ENCODE measurements at regions not wholly inside any gene's neighbourhood (a gene's known extent, or its start where the extent isn't known, plus 50 kb on each side); places are given as distances from the start of the nearest gene placed in this dataset.
"Not testable (repeated sequence)": the region's sequence is repeated elsewhere in the genome, so short reads cannot be mapped to it uniquely, and the experiment has no call there.

- DNase-seq (ENCODE audit: low read depth, low spot score) = no peak
- no peak overlapping the region for H3K4me3 ChIP-seq (ENCODE audit: low read length)
These were observed 102.2 kb upstream of the PPP1R26 start for GRCh38 chr9:135377431-135377830.

- no peak overlapping the region for H3K4me3 ChIP-seq (ENCODE audit: low read length)
- DNase-seq (ENCODE audit: low read depth, low spot score) = no peak
These were observed 100.8 kb upstream of the PPP1R26 start for GRCh38 chr9:135378751-135379150.

- peak; percentile 8 for DNase-seq (ENCODE audit: low read depth, low spot score)
- no peak overlapping the region for H3K4me3 ChIP-seq (ENCODE audit: low read length)
These were observed 99.9 kb upstream of the PPP1R26 start for GRCh38 chr9:135379540-135380267.

GRCh38 chr9:135380311-135380960 is 99.1 kb upstream of the PPP1R26 start:
- DNase-seq (ENCODE audit: low read depth, low spot score) = no peak
- H3K4me3 ChIP-seq (ENCODE audit: low read length) = no peak overlapping the region

- no peak for DNase-seq (ENCODE audit: low read depth, low spot score)
- H3K4me3 ChIP-seq (ENCODE audit: low read length) = no peak overlapping the region
These were observed 97.7 kb upstream of the PPP1R26 start for GRCh38 chr9:135381762-135382310.

GRCh38 chr9:135384226-135384625 is 95.4 kb upstream of the PPP1R26 start:
- DNase-seq (ENCODE audit: low read depth, low spot score) = no peak

GRCh38 chr9:135384815-135385405 is 94.7 kb upstream of the PPP1R26 start:
- not testable (repeated sequence) for DNase-seq (ENCODE audit: low read depth, low spot score); H3K4me3 ChIP-seq (ENCODE audit: low read length)

More at GRCh38 chr9:135384226-135384625, 95.4 kb upstream of the PPP1R26 start:
- H3K4me3 ChIP-seq (ENCODE audit: low read length) = no peak overlapping the region

- no peak overlapping the region for H3K4me3 ChIP-seq (ENCODE audit: low read length)
- DNase-seq (ENCODE audit: low read depth, low spot score) = no peak
These were observed 93.8 kb upstream of the PPP1R26 start for GRCh38 chr9:135385793-135386192.

- no peak for DNase-seq (ENCODE audit: low read depth, low spot score)
- H3K4me3 ChIP-seq (ENCODE audit: low read length) = no peak overlapping the region
These were observed 91.6 kb upstream of the PPP1R26 start for GRCh38 chr9:135387976-135388375.

GRCh38 chr9:135388530-135388929 is 91.1 kb upstream of the PPP1R26 start:
- DNase-seq (ENCODE audit: low read depth, low spot score) = no peak
- H3K4me3 ChIP-seq (ENCODE audit: low read length) = no peak overlapping the region

GRCh38 chr9:135391759-135392158 is 87.8 kb upstream of the PPP1R26 start:
- no peak overlapping the region for H3K4me3 ChIP-seq (ENCODE audit: low read length)
- no peak for DNase-seq (ENCODE audit: low read depth, low spot score)

GRCh38 chr9:135392511-135392910 is 87.1 kb upstream of the PPP1R26 start:
- DNase-seq (ENCODE audit: low read depth, low spot score) = no peak
- no peak overlapping the region for H3K4me3 ChIP-seq (ENCODE audit: low read length)

- H3K4me3 ChIP-seq (ENCODE audit: low read length) = no peak overlapping the region
- DNase-seq (ENCODE audit: low read depth, low spot score) = no peak
These were observed 85.5 kb upstream of the PPP1R26 start for GRCh38 chr9:135394131-135394530.

- no peak for DNase-seq (ENCODE audit: low read depth, low spot score)
These were observed 84.6 kb upstream of the PPP1R26 start for GRCh38 chr9:135394699-135395645.

GRCh38 chr9:135397142-135397541 is 82.4 kb upstream of the PPP1R26 start:
- H3K4me3 ChIP-seq (ENCODE audit: low read length) = no peak overlapping the region
- DNase-seq (ENCODE audit: low read depth, low spot score) = no peak

More at GRCh38 chr9:135394699-135395645, 84.6 kb upstream of the PPP1R26 start:
- no peak overlapping the region for H3K4me3 ChIP-seq (ENCODE audit: low read length)

- no peak for DNase-seq (ENCODE audit: low read depth, low spot score)
- H3K4me3 ChIP-seq (ENCODE audit: low read length) = no peak overlapping the region
These were observed 80.5 kb upstream of the PPP1R26 start for GRCh38 chr9:135399000-135399649.

- no peak for DNase-seq (ENCODE audit: low read depth, low spot score)
- H3K4me3 ChIP-seq (ENCODE audit: low read length) = no peak overlapping the region
These were observed 79.1 kb upstream of the PPP1R26 start for GRCh38 chr9:135400496-135400895.

GRCh38 chr9:135401218-135401617 is 78.4 kb upstream of the PPP1R26 start:
- DNase-seq (ENCODE audit: low read depth, low spot score) = no peak
- H3K4me3 ChIP-seq (ENCODE audit: low read length) = no peak overlapping the region

Data from Jurkat, Clone E6-1 (cell line).